HCT116 (cell line): ENCODE measurements at regions not wholly inside any gene's neighbourhood (a gene's known extent, or its start where the extent isn't known, plus 50 kb on each side); places are given as distances from the start of the nearest gene placed in this dataset.

Experiments
- ATAC-seq: fragments of 200-7000 bp; cut with Tn5 transposase; 2 replicates; pipeline ENCODE4 v1.9.1; 2020; ENCODE audit warnings: mild to moderate bottlenecking, moderate library complexity
- BruUV-seq: library from RNA; stranded (reverse); fragments of 400-500 nt; replicated peaks from 2 replicates; lab custom pipeline; 2021; lab: Mats Ljungman, UMichigan
- CTCF ChIA-PET: fragments of 300-600 bp; sonication (Branson Sonifier 250); formaldehyde crosslinking; loops from one replicate; lab custom pipeline; 2021; ENCODE audit warnings: antibody characterized with exemption; lab: Charles Lee
- POLR2A ChIA-PET: fragments of 300-600, 350-600 bp; sonication (Branson Sonifier 250); formaldehyde crosslinking; loops from one replicate; lab custom pipeline; 2021; ENCODE audit warnings: antibody characterized with exemption; lab: Charles Lee
- RAD21 ChIA-PET, 2 experiments: fragments of 300-600 bp; sonication (Branson Sonifier 250); formaldehyde crosslinking; loops; one replicate each; lab custom pipeline; 2023; ENCODE audit warnings: low total read pairs in 2 of 2; ENCODE audit not compliant: uncharacterized antibody in 2 of 2, unreplicated experiment in 2 of 2, low non-redundant PET in 1 of 2; lab: Charles Lee
- DNase-seq: peaks from one replicate; pipeline ENCODE4 v3.0.0-alpha.2; 2010; ENCODE audit warnings: low read depth, low spot score
- H2AFZ ChIP-seq: fragments of 200-600 bp; shearing (Covaris generic), sonication (generic); 2 replicates; pipeline ENCODE4 v1.6.1; 2017; ENCODE audit warnings: low read depth, mixed run types, mixed read lengths, antibody characterized with exemption, low read length; ENCODE audit not compliant: poor library complexity, severe bottlenecking
- H3K27ac ChIP-seq: 2 replicates; pipeline ENCODE4 v1.5.1; 2012; ENCODE audit warnings: low read depth, low read length
- H3K27me3 ChIP-seq: fragments of 200-600 bp; sonication (generic); 2 replicates; pipeline ENCODE4 v1.6.1; 2016; ENCODE audit warnings: mixed run types, low read length, mixed read lengths; ENCODE audit not compliant: insufficient read depth
- H3K36me3 ChIP-seq, 2 experiments: fragments of 200-500 bp in 1 of 2; fragments of 200-600 bp in 1 of 2; sonication (Bioruptor generic) in 1 of 2; sonication (generic) in 1 of 2; 2 replicates each; pipeline versions ENCODE4 v1.5.1 to v1.6.1; 2014 to 2016; ENCODE audit warnings: low read length in 2 of 2, inconsistent platforms in 1 of 2, mixed read lengths in 1 of 2, mixed run types in 1 of 2; ENCODE audit not compliant: insufficient read depth in 2 of 2, control insufficient read depth in 1 of 2
- H3K4me1 ChIP-seq, 2 experiments: fragments of 200-600 bp in 1 of 2; sonication (generic) in 1 of 2; 2 replicates each; pipeline versions ENCODE4 v1.5.1 to v1.6.1; 2012 to 2017; ENCODE audit warnings: low read length in 2 of 2, inconsistent platforms in 1 of 2, mild to moderate bottlenecking in 1 of 2, mixed read lengths in 1 of 2, mixed run types in 1 of 2, moderate library complexity in 1 of 2; ENCODE audit not compliant: insufficient read depth in 2 of 2, control insufficient read depth in 1 of 2
- H3K4me2 ChIP-seq: fragments of 200-600 bp; sonication (generic); 2 replicates; pipeline ENCODE4 v1.6.1; 2017; ENCODE audit warnings: mixed run types, low read length, mixed read lengths
- H3K4me3 ChIP-seq, 2 experiments: fragments of 200-600 bp in 1 of 2; sonication (generic) in 1 of 2; replicated peaks in 1 of 2; 2 replicates each; pipeline ENCODE4 v1.5.1; 2011 to 2016; ENCODE audit warnings: low read length in 2 of 2, control low read depth in 1 of 2, low read depth in 1 of 2, mild to moderate bottlenecking in 1 of 2, mixed read lengths in 1 of 2, mixed run types in 1 of 2
- H3K79me2 ChIP-seq: fragments of 200-600 bp; sonication (generic); 2 replicates; pipeline ENCODE4 v1.6.1; 2017; ENCODE audit warnings: mild to moderate bottlenecking, mixed run types, low read length, moderate library complexity, mixed read lengths; ENCODE audit not compliant: insufficient read depth
- H3K9ac ChIP-seq: fragments of 200-600 bp; sonication (generic); 2 replicates; pipeline ENCODE4 v1.6.1; 2016; ENCODE audit warnings: low read length, mixed read lengths
- H3K9me2 ChIP-seq: fragments of 200-600 bp; sonication (generic), shearing (Covaris generic); 2 replicates; pipeline ENCODE4 v1.6.1; 2017; ENCODE audit warnings: mixed run types, mild to moderate bottlenecking, moderate library complexity; ENCODE audit not compliant: insufficient read depth
- H3K9me3 ChIP-seq, 2 experiments: fragments of 200-500 bp in 1 of 2; fragments of 200-600 bp in 1 of 2; sonication (Bioruptor generic) in 1 of 2; sonication (generic) in 1 of 2; 2 replicates each; pipeline ENCODE4 v1.6.1; 2014 to 2017; ENCODE audit warnings: low read length in 2 of 2, mixed read lengths in 2 of 2, inconsistent platforms in 1 of 2, low read depth in 1 of 2, mild to moderate bottlenecking in 1 of 2, mixed run types in 1 of 2, moderate library complexity in 1 of 2; ENCODE audit not compliant: control insufficient read depth in 1 of 2, insufficient read depth in 1 of 2
- H4K20me1 ChIP-seq: fragments of 200-600 bp; sonication (generic), shearing (Covaris generic); 2 replicates; pipeline ENCODE4 v1.6.1; 2017; ENCODE audit warnings: mixed run types, mild to moderate bottlenecking, moderate library complexity; ENCODE audit not compliant: insufficient read depth
- CBX3 ChIP-seq: IDR thresholded peaks from 2 replicates; pipeline ENCODE4 v1.6.1; 2012; ENCODE audit warnings: low read depth
- CEBPB ChIP-seq: IDR thresholded peaks from 2 replicates; pipeline ENCODE4 v1.6.1; 2012; ENCODE audit warnings: low read depth
- EGR1 ChIP-seq: IDR thresholded peaks from 2 replicates; pipeline ENCODE4 v1.6.1; 2012; ENCODE audit warnings: low read depth
- FOSL1 ChIP-seq: IDR thresholded peaks from 2 replicates; pipeline ENCODE4 v1.6.1; 2012; ENCODE audit warnings: low read depth
- JUND ChIP-seq: IDR thresholded peaks from 2 replicates; pipeline ENCODE4 v1.6.1; 2012
- POLR2AphosphoS5 ChIP-seq: IDR thresholded peaks from 2 replicates; pipeline ENCODE4 v1.6.1; 2011; ENCODE audit warnings: mild to moderate bottlenecking, low read depth, low read length, moderate library complexity
- SIN3A ChIP-seq: IDR thresholded peaks from 2 replicates; pipeline ENCODE4 v1.6.1; 2012; ENCODE audit warnings: low read depth
- SP1 ChIP-seq: IDR thresholded peaks from 2 replicates; pipeline ENCODE4 v1.6.1; 2012; ENCODE audit warnings: low read depth
- TCF7L2 ChIP-seq: IDR thresholded peaks from 2 replicates; pipeline ENCODE4 v1.7.0; 2011; ENCODE audit warnings: borderline replicate concordance, inconsistent platforms; ENCODE audit not compliant: insufficient read depth, insufficient read length; ENCODE audit errors: extremely low read depth
- YY1 ChIP-seq: IDR thresholded peaks from 2 replicates; pipeline ENCODE4 v1.6.1; 2011; ENCODE audit warnings: low read length, low read depth, moderate library complexity, mild to moderate bottlenecking; ENCODE audit not compliant: insufficient replicate concordance; ENCODE audit errors: extremely low read depth
- ZFX ChIP-seq: fragments of 450-650 bp; IDR thresholded peaks from 2 replicates; pipeline ENCODE4 v1.6.1; 2017
- ZNF274 ChIP-seq: fragments of 200-500 bp; sonication (Bioruptor generic); IDR thresholded peaks from 2 replicates; pipeline ENCODE4 v1.6.1; 2014; ENCODE audit warnings: mild to moderate bottlenecking, low read depth, low read length, inconsistent platforms
- intact Hi-C: fragments of 100-400 bp; cut with micrococcal nuclease; formaldehyde crosslinking; loops from 2 replicates; pipeline ENCODE4 v1.10.0; 2022
- TF ChIP-seq, protein P1 (sequence below): IDR thresholded peaks from 2 replicates; pipeline ENCODE4 v1.6.1; 2012
- TF ChIP-seq, protein P2 (sequence below): IDR thresholded peaks from 2 replicates; pipeline ENCODE4 v1.6.1; 2011; ENCODE audit warnings: mild to moderate bottlenecking, low read length, moderate library complexity; ENCODE audit not compliant: insufficient replicate concordance; ENCODE audit errors: extremely low read depth
- TF ChIP-seq, protein P3 (sequence below), 3 experiments: fragments of 200-600 bp in 1 of 3; sonication (generic) in 1 of 3; IDR thresholded peaks in 2 of 3; conservative IDR thresholded peaks in 1 of 3; 2 replicates each; pipeline ENCODE4 v1.5.1; 2012 to 2017; ENCODE audit warnings: low read depth in 2 of 3, low read length in 2 of 3, antibody characterized with exemption in 1 of 3, borderline replicate concordance in 1 of 3, control low read depth in 1 of 3, mild to moderate bottlenecking in 1 of 3, mixed read lengths in 1 of 3, mixed run types in 1 of 3, moderate library complexity in 1 of 3; ENCODE audit not compliant: insufficient read depth in 1 of 3

DNA sequence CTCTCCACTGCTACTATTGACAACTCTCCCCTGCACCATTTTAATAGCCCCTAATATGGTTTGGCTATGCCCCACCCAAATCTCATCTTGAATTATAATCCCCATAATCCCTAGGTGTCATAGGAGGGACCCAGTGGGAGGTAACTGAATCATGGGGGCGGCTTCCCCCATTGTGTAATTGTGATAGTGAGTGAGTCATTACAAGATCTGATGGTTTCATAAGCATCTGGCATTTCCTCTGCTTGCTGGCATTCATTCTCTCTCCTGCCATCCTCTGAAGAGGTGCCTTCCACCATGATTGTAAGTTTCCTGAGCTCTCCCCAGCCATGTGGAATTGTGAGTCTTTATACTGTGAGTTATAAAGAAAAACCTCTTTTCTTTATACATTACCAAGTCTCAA lies 74.1 kb upstream of the TCF21 start:
- H3K4me1 ChIP-seq, result peaks cover 2 to 14% of the 10 kb centered on the region in 2 experiments; a peak in 2 of 4 replicates
- POLR2A ChIA-PET, result no interaction called here
- H3K79me2 ChIP-seq, result no peaks in the 10 kb centered on the region
- no peaks in the 10 kb centered on the region for H3K9me2 ChIP-seq
- DNase-seq (peak; percentile 6), ATAC-seq (peak; percentile 41; the same call in 1 of the 2 replicates)
- H2AFZ ChIP-seq, result peak overlapping the region; percentile 44
- CTCF ChIA-PET, result interaction anchor here (1.1 to 2.2 kb wide), 2 partner anchors 23 to 245 kb away, joined by 4 to 8 read pairs; no protein-coding TSS in a partner anchor
- H3K4me2 ChIP-seq, result peak overlapping the region; percentile 35
- no peaks in the 10 kb centered on the region for H3K9me3 ChIP-seq
- no peaks in the 10 kb centered on the region for H4K20me1 ChIP-seq
- no peak overlapping the region for H3K27ac ChIP-seq
- no peak overlapping the region for H3K9ac ChIP-seq
- TF ChIP-seq JUND (peak; percentile 71), SIN3A (no peak), FOSL1 (peak; percentile 67), SP1 (peak; percentile 34; the same call in 1 of the 2 replicates), ZNF274 (no peak), CEBPB (peak; percentile 96), EGR1 (peak; percentile 76), POLR2AphosphoS5 (no peak), CBX3 (peak; percentile 70)
- TF ChIP-seq, protein P1, sequence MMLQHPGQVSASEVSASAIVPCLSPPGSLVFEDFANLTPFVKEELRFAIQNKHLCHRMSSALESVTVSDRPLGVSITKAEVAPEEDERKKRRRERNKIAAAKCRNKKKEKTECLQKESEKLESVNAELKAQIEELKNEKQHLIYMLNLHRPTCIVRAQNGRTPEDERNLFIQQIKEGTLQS, result peak; percentile 80
- H3K27me3 ChIP-seq, result no peaks in the 10 kb centered on the region
- no TSS peak for BruUV-seq
- H3K36me3 ChIP-seq, result no peaks in the 10 kb centered on the region
- intact Hi-C loops, result no loop called here
- no peak overlapping the region for H3K4me3 ChIP-seq
- RAD21 ChIA-PET, result no interaction called here

DNA sequence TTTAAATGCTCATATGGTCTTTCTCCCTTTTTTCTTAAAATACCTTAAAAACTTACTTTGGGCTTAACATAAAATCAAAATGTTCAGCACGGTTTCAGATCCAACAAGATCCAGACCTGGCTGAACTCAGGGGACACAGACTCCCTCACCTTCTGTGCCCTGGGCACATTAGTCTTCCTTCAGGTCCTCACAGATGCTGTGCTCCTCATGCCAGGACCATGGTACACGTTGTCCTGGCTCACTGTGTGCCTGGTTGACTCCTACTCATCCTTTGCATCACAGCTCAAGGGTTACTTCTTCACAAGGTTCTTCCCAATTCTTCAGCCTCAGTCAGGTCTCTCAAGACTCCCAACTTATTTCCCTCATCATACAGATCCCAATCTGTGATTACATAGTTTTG lies 73.6 kb upstream of the TCF21 start:
- intact Hi-C loops, result no loop called here
- no peaks in the 10 kb centered on the region for H3K36me3 ChIP-seq
- TSS peak; percentile 97 for BruUV-seq
- ATAC-seq (no peak), DNase-seq (no peak)
- H3K27me3 ChIP-seq, result no peaks in the 10 kb centered on the region
- H3K9me3 ChIP-seq, result no peaks in the 10 kb centered on the region
- POLR2A ChIA-PET, result no interaction called here
- no peaks in the 10 kb centered on the region for H3K9me2 ChIP-seq
- H2AFZ ChIP-seq, result peak overlapping the region; percentile 44
- H3K4me1 ChIP-seq, result peaks cover 2 to 14% of the 10 kb centered on the region in 2 experiments; a peak in 2 of 4 replicates
- RAD21 ChIA-PET, result no interaction called here
- H3K9ac ChIP-seq, result no peak overlapping the region
- H3K79me2 ChIP-seq, result no peaks in the 10 kb centered on the region
- H3K4me2 ChIP-seq, result peak overlapping the region; percentile 35
- CTCF ChIA-PET, result interaction anchor here (1.1 to 2.2 kb wide), 2 partner anchors 23 to 246 kb away, joined by 4 to 8 read pairs; no protein-coding TSS in a partner anchor
- H3K4me3 ChIP-seq, result no peak overlapping the region
- no peaks in the 10 kb centered on the region for H4K20me1 ChIP-seq
- TF ChIP-seq YY1, result no peak
- TF ChIP-seq, protein P2, sequence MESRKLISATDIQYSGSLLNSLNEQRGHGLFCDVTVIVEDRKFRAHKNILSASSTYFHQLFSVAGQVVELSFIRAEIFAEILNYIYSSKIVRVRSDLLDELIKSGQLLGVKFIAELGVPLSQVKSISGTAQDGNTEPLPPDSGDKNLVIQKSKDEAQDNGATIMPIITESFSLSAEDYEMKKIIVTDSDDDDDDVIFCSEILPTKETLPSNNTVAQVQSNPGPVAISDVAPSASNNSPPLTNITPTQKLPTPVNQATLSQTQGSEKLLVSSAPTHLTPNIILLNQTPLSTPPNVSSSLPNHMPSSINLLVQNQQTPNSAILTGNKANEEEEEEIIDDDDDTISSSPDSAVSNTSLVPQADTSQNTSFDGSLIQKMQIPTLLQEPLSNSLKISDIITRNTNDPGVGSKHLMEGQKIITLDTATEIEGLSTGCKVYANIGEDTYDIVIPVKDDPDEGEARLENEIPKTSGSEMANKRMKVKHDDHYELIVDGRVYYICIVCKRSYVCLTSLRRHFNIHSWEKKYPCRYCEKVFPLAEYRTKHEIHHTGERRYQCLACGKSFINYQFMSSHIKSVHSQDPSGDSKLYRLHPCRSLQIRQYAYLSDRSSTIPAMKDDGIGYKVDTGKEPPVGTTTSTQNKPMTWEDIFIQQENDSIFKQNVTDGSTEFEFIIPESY, result no peak
- TF ChIP-seq ZFX, result no peak
- TF ChIP-seq JUND, result no peak
- TF ChIP-seq SP1, result no peak
- TF ChIP-seq, protein P3, sequence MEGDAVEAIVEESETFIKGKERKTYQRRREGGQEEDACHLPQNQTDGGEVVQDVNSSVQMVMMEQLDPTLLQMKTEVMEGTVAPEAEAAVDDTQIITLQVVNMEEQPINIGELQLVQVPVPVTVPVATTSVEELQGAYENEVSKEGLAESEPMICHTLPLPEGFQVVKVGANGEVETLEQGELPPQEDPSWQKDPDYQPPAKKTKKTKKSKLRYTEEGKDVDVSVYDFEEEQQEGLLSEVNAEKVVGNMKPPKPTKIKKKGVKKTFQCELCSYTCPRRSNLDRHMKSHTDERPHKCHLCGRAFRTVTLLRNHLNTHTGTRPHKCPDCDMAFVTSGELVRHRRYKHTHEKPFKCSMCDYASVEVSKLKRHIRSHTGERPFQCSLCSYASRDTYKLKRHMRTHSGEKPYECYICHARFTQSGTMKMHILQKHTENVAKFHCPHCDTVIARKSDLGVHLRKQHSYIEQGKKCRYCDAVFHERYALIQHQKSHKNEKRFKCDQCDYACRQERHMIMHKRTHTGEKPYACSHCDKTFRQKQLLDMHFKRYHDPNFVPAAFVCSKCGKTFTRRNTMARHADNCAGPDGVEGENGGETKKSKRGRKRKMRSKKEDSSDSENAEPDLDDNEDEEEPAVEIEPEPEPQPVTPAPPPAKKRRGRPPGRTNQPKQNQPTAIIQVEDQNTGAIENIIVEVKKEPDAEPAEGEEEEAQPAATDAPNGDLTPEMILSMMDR (IDR thresholded peaks at IDR 0.05 in 2 of 3, conservative IDR thresholded peaks at IDR 0.05 in 1 of 3; ENCODE audit: borderline replicate concordance in 1 of 3, insufficient read depth in 1 of 3, low read depth in 2 of 3, low read length in 2 of 3), result no peak
- TF ChIP-seq EGR1, result no peak
- TF ChIP-seq TCF7L2, result no peak
- no peak overlapping the region for H3K27ac ChIP-seq
